B cell (primary cell): ENCODE measurements at regions not wholly inside any gene's neighbourhood (a gene's known extent, or its start where the extent isn't known, plus 50 kb on each side); places are given as distances from the start of the nearest gene placed in this dataset.

Experiments
- CTCF ChIP-seq: fragments of 200-600 bp; IDR thresholded peaks from one replicate; pipeline ENCODE4 v1.8.0; 2022; ENCODE audit warnings: antibody characterized with exemption, mild to moderate bottlenecking
- EZH2 ChIP-seq: IDR thresholded peaks from 2 replicates; pipeline ENCODE4 v1.6.1; 2012; ENCODE audit warnings: borderline replicate concordance, low read depth, mild to moderate bottlenecking, moderate library complexity, low read length; ENCODE audit not compliant: insufficient read depth, poor library complexity, severe bottlenecking

GRCh38 chr13:65091031-65091430, 2139.1 kb downstream of the PCDH9 start:
- TF ChIP-seq CTCF, result no peak
- TF ChIP-seq EZH2, result no peak
